PC-3 (cell line): ENCODE measurements at regions not wholly inside any gene's neighbourhood (a gene's known extent, or its start where the extent isn't known, plus 50 kb on each side); places are given as distances from the start of the nearest gene placed in this dataset.

Experiments used
- ATAC-seq: fragments of 200-7000 bp; cut with Tn5 transposase; 2 replicates; pipeline ENCODE4 v1.9.1; 2020; ENCODE audit warnings: mild to moderate bottlenecking, moderate library complexity
- BruUV-seq: library from RNA; stranded (reverse); fragments of 400-500 nt; replicated peaks from 2 replicates; lab custom pipeline; 2021; lab: Mats Ljungman, UMichigan
- CTCF ChIA-PET: fragments of 300-600 bp; sonication (Branson Sonifier 250); formaldehyde crosslinking; loops from one replicate; lab custom pipeline; 2022; ENCODE audit warnings: antibody characterized with exemption; lab: Charles Lee
- POLR2A ChIA-PET: fragments of 300-600 bp; sonication (Branson Sonifier 250); formaldehyde crosslinking; loops from one replicate; lab custom pipeline; 2022; ENCODE audit warnings: antibody characterized with exemption; ENCODE audit not compliant: unreplicated experiment; lab: Charles Lee
- DNase-seq: peaks from one replicate; pipeline ENCODE4 v3.0.0-alpha.2; 2015
- H2AFZ ChIP-seq: fragments of 300-600 bp; sonication (generic); 2 replicates; pipeline ENCODE4 v1.6.0; 2016; ENCODE audit warnings: antibody characterized with exemption, low read length
- H3F3A ChIP-seq: fragments of 300-600 bp; sonication (generic); one replicate; pipeline ENCODE4 v1.6.0; 2017; ENCODE audit warnings: antibody characterized with exemption, low read length, control low read depth, mild to moderate bottlenecking; ENCODE audit not compliant: unreplicated experiment
- H3K27ac ChIP-seq: fragments of 300-600 bp; sonication (generic); 2 replicates; pipeline ENCODE4 v1.5.1; 2016; ENCODE audit warnings: mild to moderate bottlenecking, low read length
- H3K27me3 ChIP-seq: fragments of 300-600 bp; sonication (generic); 2 replicates; pipeline ENCODE4 v1.6.1; 2016; ENCODE audit warnings: low read length, mixed read lengths
- H3K36me3 ChIP-seq: fragments of 300-600 bp; sonication (generic); 2 replicates; pipeline ENCODE4 v1.6.1; 2016; ENCODE audit warnings: low read depth, mixed run types, low read length, mixed read lengths
- H3K4me1 ChIP-seq: fragments of 300-600 bp; sonication (generic); 2 replicates; pipeline ENCODE4 v1.5.1; 2016; ENCODE audit warnings: low read length; ENCODE audit not compliant: insufficient read depth
- H3K4me2 ChIP-seq: fragments of 300-600 bp; sonication (generic); 2 replicates; pipeline ENCODE4 v1.6.0; 2016; ENCODE audit warnings: low read length
- H3K4me3 ChIP-seq: fragments of 300-600 bp; sonication (generic); 2 replicates; pipeline ENCODE4 v1.5.1; 2016; ENCODE audit warnings: mild to moderate bottlenecking, low read length, mixed read lengths
- H3K79me2 ChIP-seq: fragments of 300-600 bp; sonication (generic); 2 replicates; pipeline ENCODE4 v1.6.1; 2017; ENCODE audit warnings: low read length, mixed read lengths
- H3K9ac ChIP-seq: fragments of 300-600 bp; sonication (generic); 2 replicates; pipeline ENCODE4 v1.6.0; 2016; ENCODE audit warnings: mild to moderate bottlenecking, low read length
- H3K9me2 ChIP-seq: fragments of 300-600 bp; sonication (generic); replicated peaks from 2 replicates; pipeline ENCODE4 v1.6.1; 2016; ENCODE audit warnings: mixed run types, low read length, mixed read lengths
- H3K9me3 ChIP-seq: fragments of 300-600 bp; sonication (generic); 2 replicates; pipeline ENCODE4 v1.6.1; 2016; ENCODE audit warnings: low read length, mixed read lengths
- H4K20me1 ChIP-seq: fragments of 300-600 bp; sonication (generic); 2 replicates; pipeline ENCODE4 v1.6.1; 2016; ENCODE audit warnings: low read length, mixed read lengths
- EZH2 ChIP-seq: fragments of 300-600 bp; sonication (generic); IDR thresholded peaks from one replicate; pipeline ENCODE4 v1.6.1; 2017; ENCODE audit warnings: antibody characterized with exemption, mild to moderate bottlenecking, low read length; ENCODE audit not compliant: unreplicated experiment
- EZH2phosphoT487 ChIP-seq: fragments of 300-600 bp; sonication (generic); IDR thresholded peaks from 2 replicates; pipeline ENCODE4 v1.6.1; 2018; ENCODE audit warnings: mild to moderate bottlenecking, antibody characterized with exemption, low read length, borderline replicate concordance
- intact Hi-C: fragments of 100-400 bp; cut with micrococcal nuclease; formaldehyde crosslinking; loops from 2 replicates; pipeline ENCODE4 v1.9.0; 2023
- TF ChIP-seq, protein P1 (sequence below): fragments of 300-600 bp; sonication (generic); conservative IDR thresholded peaks from 2 replicates; pipeline ENCODE4 v1.5.1; 2017; ENCODE audit warnings: antibody characterized with exemption, low read depth, mild to moderate bottlenecking, low read length

DNA sequence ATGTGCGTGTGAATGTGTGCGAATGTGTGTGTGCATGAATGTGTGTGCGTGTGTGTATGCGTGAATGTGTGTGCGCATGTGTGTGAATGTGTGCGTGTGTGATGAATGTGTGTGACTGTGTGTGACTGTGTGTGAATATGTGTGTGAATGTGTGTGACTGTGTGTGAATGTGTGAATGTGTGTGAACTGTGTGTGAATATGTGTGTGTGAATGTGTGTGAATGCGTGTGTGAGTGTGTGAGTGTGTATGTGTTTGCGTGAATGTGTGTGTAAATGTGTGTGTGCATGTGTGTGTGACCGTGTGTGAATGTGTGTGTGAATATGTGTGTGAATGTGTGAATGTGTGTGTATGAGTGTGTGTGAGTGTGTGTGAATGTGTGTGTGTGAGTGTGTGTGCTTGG lies 1103.8 kb downstream of the TSN start:
- no peak overlapping the region for H3K4me3 ChIP-seq
- CTCF ChIA-PET = no interaction called here
- no peak overlapping the region for H2AFZ ChIP-seq
- H3K27me3 ChIP-seq = no peaks in the 10 kb centered on the region
- H3K27ac ChIP-seq = no peak overlapping the region
- intact Hi-C loops = loop anchor here (5.0 to 10.0 kb wide), 3 partner anchors 238 to 656 kb away; no protein-coding TSS in a partner anchor
- no peak overlapping the region for H3K9ac ChIP-seq
- BruUV-seq = no TSS peak
- no peak overlapping the region for H3K4me2 ChIP-seq
- no peaks in the 10 kb centered on the region for H3K9me2 ChIP-seq
- no peaks in the 10 kb centered on the region for H3K9me3 ChIP-seq
- no peaks in the 10 kb centered on the region for H3K36me3 ChIP-seq
- no peaks in the 10 kb centered on the region for H3F3A ChIP-seq
- H3K79me2 ChIP-seq = no peaks in the 10 kb centered on the region
- peaks cover 14% of the 10 kb centered on the region for H3K4me1 ChIP-seq
- H4K20me1 ChIP-seq = no peaks in the 10 kb centered on the region
- POLR2A ChIA-PET = no interaction called here
- TF ChIP-seq, protein P1, sequence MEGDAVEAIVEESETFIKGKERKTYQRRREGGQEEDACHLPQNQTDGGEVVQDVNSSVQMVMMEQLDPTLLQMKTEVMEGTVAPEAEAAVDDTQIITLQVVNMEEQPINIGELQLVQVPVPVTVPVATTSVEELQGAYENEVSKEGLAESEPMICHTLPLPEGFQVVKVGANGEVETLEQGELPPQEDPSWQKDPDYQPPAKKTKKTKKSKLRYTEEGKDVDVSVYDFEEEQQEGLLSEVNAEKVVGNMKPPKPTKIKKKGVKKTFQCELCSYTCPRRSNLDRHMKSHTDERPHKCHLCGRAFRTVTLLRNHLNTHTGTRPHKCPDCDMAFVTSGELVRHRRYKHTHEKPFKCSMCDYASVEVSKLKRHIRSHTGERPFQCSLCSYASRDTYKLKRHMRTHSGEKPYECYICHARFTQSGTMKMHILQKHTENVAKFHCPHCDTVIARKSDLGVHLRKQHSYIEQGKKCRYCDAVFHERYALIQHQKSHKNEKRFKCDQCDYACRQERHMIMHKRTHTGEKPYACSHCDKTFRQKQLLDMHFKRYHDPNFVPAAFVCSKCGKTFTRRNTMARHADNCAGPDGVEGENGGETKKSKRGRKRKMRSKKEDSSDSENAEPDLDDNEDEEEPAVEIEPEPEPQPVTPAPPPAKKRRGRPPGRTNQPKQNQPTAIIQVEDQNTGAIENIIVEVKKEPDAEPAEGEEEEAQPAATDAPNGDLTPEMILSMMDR = no peak
- TF ChIP-seq EZH2phosphoT487 (no peak), EZH2 (no peak)
- DNase-seq (no peak), ATAC-seq (no peak)

DNA sequence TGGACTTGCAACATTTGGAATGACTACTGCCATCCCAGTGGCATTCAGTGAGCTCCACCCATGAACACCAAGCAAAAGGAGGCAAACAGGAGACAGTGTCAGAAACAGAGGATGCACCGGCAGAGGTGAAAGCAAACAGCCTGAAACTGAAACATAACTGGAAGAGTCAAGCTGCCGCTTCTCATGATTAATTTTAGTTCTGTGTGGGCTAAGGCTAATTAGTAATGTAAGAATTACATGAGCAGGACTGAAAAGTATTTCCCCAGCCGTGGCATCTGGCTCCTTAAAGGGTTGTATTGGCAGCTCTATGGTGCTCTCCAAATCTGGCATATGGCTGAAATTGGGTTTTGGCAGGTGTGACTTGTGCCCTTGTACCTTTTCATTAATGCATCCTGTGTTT lies 1108.1 kb downstream of the TSN start:
- no peak overlapping the region for H2AFZ ChIP-seq
- intact Hi-C loops = no loop called here
- H3K4me1 ChIP-seq = peaks cover 7% of the 10 kb centered on the region
- H4K20me1 ChIP-seq = no peaks in the 10 kb centered on the region
- H3K79me2 ChIP-seq = no peaks in the 10 kb centered on the region
- H3K27ac ChIP-seq = no peak overlapping the region
- no peak overlapping the region for H3K4me3 ChIP-seq
- H3K9me3 ChIP-seq = no peaks in the 10 kb centered on the region
- POLR2A ChIA-PET = no interaction called here
- no peaks in the 10 kb centered on the region for H3K36me3 ChIP-seq
- CTCF ChIA-PET = no interaction called here
- BruUV-seq = no TSS peak
- ATAC-seq (no peak), DNase-seq (no peak)
- H3K27me3 ChIP-seq = no peaks in the 10 kb centered on the region
- no peak overlapping the region for H3K4me2 ChIP-seq
- no peaks in the 10 kb centered on the region for H3K9me2 ChIP-seq
- no peaks in the 10 kb centered on the region for H3F3A ChIP-seq
- TF ChIP-seq EZH2phosphoT487 (no peak), EZH2 (no peak)
- TF ChIP-seq, protein P1 = no peak
- no peak overlapping the region for H3K9ac ChIP-seq

DNA sequence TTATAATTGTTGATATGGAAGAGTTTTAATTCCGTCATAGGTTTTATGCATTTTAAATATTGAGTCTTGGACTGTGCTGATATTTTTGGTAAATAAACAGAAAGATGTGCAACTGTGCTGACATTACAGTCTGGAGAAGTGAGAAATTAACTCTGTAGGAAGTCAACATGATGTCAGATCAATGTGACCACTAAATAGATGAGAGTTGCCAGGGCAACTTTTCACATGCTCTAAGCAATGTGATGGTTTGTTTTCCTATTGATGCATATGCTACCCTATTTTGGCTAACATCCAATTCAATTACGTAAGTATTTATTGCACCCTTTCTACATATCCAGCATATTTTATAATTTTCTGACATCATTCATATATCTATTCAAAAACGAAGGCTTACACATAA lies 1109.3 kb downstream of the TSN start:
- H3K27me3 ChIP-seq = no peaks in the 10 kb centered on the region
- H3K36me3 ChIP-seq = no peaks in the 10 kb centered on the region
- POLR2A ChIA-PET = no interaction called here
- H2AFZ ChIP-seq = no peak overlapping the region
- no peak overlapping the region for H3K9ac ChIP-seq
- no peaks in the 10 kb centered on the region for H3K9me2 ChIP-seq
- ATAC-seq (no peak), DNase-seq (no peak)
- CTCF ChIA-PET = no interaction called here
- H4K20me1 ChIP-seq = no peaks in the 10 kb centered on the region
- BruUV-seq = no TSS peak
- H3K27ac ChIP-seq = no peak overlapping the region
- TF ChIP-seq EZH2phosphoT487 (no peak), EZH2 (no peak)
- TF ChIP-seq, protein P1 = no peak
- H3K4me3 ChIP-seq = no peak overlapping the region
- H3K4me1 ChIP-seq = peaks cover 7% of the 10 kb centered on the region
- H3K9me3 ChIP-seq = no peaks in the 10 kb centered on the region
- intact Hi-C loops = no loop called here
- H3K4me2 ChIP-seq = no peak overlapping the region
- no peaks in the 10 kb centered on the region for H3K79me2 ChIP-seq
- H3F3A ChIP-seq = no peaks in the 10 kb centered on the region
